Renal cortex interstitium (tissue), 11 donors: ENCODE measurements at regions not wholly inside any gene's neighbourhood (a gene's known extent, or its start where the extent isn't known, plus 50 kb on each side); places are given as distances from the start of the nearest gene placed in this dataset.
"Not testable (repeated sequence)": the region's sequence is repeated elsewhere in the genome, so short reads cannot be mapped to it uniquely, and the experiment has no call there.

Experiments used
- DNase-seq, 11 donors: peaks; one replicate each; pipeline ENCODE4 v3.0.0-alpha.2; 2013; ENCODE audit warnings: low read depth in 9 of 11, low spot score in 4 of 11; ENCODE audit errors: extremely low read depth in 1 of 11

- DNase-seq, result not testable (repeated sequence)
Observed at GRCh38 chr4:79674906-79675305, 266.9 kb upstream of the GK2 start.

- no peak for DNase-seq
Observed at GRCh38 chr4:79673898-79674297, 265.9 kb upstream of the GK2 start.

- DNase-seq, result no peak
Observed at GRCh38 chr4:79673377-79673776, 265.3 kb upstream of the GK2 start.

GRCh38 chr4:79666875-79667274 is 258.8 kb upstream of the GK2 start:
- no peak for DNase-seq

- DNase-seq, result no peak
Observed at GRCh38 chr4:79666112-79666511, 258.1 kb upstream of the GK2 start.

- DNase-seq, result no peak
Observed at GRCh38 chr4:79663865-79664264, 255.8 kb upstream of the GK2 start.

GRCh38 chr4:79663141-79663540 is 255.1 kb upstream of the GK2 start:
- DNase-seq, result peak in 1 of 11 donors; percentile 28

- no peak for DNase-seq
Observed at GRCh38 chr4:79662651-79663050, 254.6 kb upstream of the GK2 start.

GRCh38 chr4:79661196-79661595 is 253.2 kb upstream of the GK2 start:
- no peak for DNase-seq

GRCh38 chr4:79659308-79659870 is 251.4 kb upstream of the GK2 start:
- not testable (repeated sequence) for DNase-seq

- DNase-seq, result no peak
Observed at GRCh38 chr4:79657379-79657778, 249.4 kb upstream of the GK2 start.

GRCh38 chr4:79653871-79654270 is 245.8 kb upstream of the GK2 start:
- DNase-seq, result no peak

- no peak for DNase-seq
Observed at GRCh38 chr4:79652738-79653137, 244.7 kb upstream of the GK2 start.

GRCh38 chr4:79652232-79652631 is 244.2 kb upstream of the GK2 start:
- DNase-seq, result no peak

GRCh38 chr4:79651456-79651855 is 243.4 kb upstream of the GK2 start:
- no peak for DNase-seq

GRCh38 chr4:79650794-79651431 is 242.9 kb upstream of the GK2 start:
- DNase-seq, result no peak

GRCh38 chr4:79650217-79650616 is 242.2 kb upstream of the GK2 start:
- DNase-seq, result no peak

- DNase-seq, result no peak
Observed at GRCh38 chr4:79645942-79646341, 237.9 kb upstream of the GK2 start.

GRCh38 chr4:79638735-79639134 is 230.7 kb upstream of the GK2 start:
- no peak for DNase-seq

GRCh38 chr4:79636991-79637390 is 229.0 kb upstream of the GK2 start:
- no peak for DNase-seq

- no peak for DNase-seq
Observed at GRCh38 chr4:79634111-79634510, 226.1 kb upstream of the GK2 start.
